ENCODE measurements at regions not wholly inside any gene's neighbourhood (a gene's known extent, or its start where the extent isn't known, plus 50 kb on each side); places are given as distances from the start of the nearest gene placed in this dataset.

DNA sequence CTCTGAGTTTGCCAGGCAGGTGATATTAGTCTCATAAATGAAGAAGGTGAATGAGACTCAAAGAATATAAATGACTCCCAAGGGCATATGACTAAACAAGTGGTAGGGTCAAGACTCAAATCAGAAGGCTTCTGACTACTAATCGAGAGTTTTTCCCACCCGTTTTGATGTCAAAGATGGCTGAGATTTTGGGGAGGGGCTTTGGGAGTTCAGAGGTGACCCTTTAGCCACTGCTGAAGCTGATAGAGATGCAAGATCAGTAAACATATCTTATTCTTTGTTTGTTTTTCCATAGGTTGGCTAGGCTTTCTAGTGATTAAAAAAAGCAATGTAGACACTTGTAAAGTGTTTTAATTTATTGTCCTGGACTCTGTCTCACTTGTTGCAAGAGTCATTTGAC lies 239.6 kb upstream of the PLEKHG7 start:
- no peak for DNase-seq (ENCODE audit: low spot score)

- no peak for DNase-seq (ENCODE audit: low spot score)
These were observed 240.3 kb upstream of the PLEKHG7 start for GRCh38 chr12:92462527-92462926.

DNA sequence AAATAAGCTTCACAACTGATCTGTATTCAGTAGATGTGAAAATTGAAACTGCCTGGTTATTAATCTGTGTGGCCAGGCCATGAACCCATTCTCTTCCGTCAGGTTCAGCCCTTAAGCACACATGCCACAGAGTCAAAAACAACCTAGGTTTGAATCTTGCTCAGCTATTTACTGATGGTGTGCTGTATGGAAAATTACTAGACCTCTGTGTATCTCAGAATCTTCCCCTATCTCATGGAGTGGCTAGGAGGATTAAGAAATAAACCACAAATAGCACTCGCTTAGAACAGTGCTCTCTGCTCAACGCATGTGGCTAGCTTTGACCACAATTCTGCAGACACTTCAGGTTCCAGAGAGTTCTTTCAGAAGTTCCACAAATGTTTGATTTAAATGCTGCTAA lies 240.7 kb upstream of the PLEKHG7 start:
- no peak for DNase-seq (ENCODE audit: low spot score)

DNA sequence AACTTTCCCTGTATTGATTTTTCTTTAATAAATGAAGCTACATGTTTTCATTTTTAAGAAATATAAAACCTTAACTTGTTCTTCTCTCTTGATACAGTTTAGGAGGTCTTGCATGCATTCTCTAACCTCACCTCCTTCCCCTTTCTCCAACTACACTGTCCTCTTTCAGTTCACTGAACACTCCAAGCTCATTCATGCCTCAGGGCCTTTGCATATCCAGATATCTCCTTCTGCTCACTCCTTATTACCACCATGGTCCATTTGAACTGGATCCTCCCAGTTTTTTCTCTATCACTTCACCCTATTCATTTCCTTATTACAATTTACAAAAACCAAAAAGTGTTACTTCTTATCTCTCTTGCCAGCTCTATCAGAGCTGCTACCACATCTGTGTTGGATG lies 242.9 kb upstream of the PLEKHG7 start:
- DNase-seq (ENCODE audit: low spot score): no peak

DNA sequence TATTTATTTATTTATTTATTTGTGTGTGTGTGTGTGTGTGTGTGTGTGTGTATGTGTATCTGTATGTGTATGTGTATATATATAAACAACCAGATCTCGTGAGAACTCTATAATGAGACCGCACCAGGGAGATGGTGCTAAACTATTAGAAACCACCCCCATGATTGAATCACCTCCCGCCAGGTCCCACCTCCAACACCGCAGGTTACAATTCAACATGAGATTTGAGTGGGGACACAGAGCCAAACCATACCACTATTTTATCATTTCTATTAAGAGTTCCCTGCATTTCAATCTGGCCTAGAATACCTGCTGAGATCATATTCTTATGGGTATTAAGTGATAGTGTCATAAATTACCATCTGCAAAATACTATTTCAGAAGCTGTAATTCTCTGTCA lies 243.8 kb upstream of the PLEKHG7 start:
- no peak for DNase-seq (ENCODE audit: low spot score)

- no peak for DNase-seq (ENCODE audit: low spot score)
These were observed 245.2 kb upstream of the PLEKHG7 start for GRCh38 chr12:92457458-92458180.

DNA sequence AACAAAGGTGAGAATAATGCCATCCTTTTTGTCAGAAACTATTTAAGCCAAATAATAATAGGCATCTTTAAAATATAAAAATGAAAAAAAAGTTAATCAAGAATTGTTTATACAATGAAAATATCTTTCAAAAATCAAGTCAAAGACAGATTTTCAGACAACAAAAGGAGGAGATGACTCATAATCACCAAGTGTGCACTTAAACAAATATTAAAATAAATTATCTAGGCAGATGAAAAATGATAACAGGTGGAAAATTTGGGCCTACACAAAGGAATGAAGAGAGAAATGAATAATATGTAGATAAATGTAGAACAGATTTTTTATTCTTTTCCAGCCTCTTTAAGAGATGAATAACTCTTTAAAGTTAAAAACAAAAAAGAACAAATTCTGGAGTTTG lies 250.0 kb upstream of the PLEKHG7 start:
- no peak for DNase-seq (ENCODE audit: low spot score)

DNA sequence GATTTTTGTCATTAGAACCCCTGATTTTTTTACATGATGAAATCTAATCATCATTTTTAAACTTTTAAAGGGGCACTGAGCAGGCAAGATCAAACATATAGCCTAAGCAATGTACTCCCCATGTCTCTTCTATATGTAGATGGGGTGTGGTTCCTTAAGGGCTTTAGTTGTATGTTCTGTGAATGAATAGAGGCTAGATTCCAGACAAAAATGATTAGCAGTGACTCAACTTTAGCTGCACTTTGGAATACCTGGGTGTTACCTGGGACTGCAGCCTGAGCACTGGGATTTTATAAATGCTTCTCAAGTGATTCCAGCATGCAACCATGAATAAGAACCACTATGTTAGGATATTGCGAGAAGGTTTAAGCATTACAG lies 256.7 kb upstream of the PLEKHG7 start:
- no peak for DNase-seq (ENCODE audit: low spot score)

GRCh38 chr12:92445253-92446082 lies 257.3 kb upstream of the PLEKHG7 start:
- DNase-seq (ENCODE audit: low spot score): no peak

DNA sequence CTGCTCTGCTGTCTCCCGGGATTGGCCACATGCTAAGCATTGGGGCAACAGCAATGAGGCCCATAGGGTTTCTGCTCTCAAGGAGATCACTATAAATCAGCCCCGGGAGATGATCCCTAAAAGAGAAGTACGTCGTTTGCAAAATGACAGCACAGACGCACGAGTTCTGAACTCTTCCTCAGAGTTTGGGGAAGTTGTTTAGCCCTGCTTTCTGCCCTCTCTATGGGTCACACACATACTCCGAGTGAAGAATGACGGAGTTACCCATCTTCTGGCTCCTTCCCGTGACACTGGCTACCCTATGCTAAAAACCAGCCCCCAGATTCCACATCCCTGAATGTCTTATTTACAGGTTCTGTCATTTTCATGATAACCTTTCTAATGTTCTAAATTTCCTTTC lies 258.0 kb upstream of the PLEKHG7 start:
- DNase-seq (ENCODE audit: low spot score): no peak

GRCh38 chr12:92442782-92443181 lies 260.0 kb upstream of the PLEKHG7 start:
- no peak for DNase-seq (ENCODE audit: low spot score)

GRCh38 chr12:92440072-92440471 lies 262.7 kb upstream of the PLEKHG7 start:
- DNase-seq (ENCODE audit: low spot score): no peak

- peak; percentile 68 for DNase-seq (ENCODE audit: low spot score)
These were observed 263.4 kb upstream of the PLEKHG7 start for GRCh38 chr12:92439420-92439805.

DNA sequence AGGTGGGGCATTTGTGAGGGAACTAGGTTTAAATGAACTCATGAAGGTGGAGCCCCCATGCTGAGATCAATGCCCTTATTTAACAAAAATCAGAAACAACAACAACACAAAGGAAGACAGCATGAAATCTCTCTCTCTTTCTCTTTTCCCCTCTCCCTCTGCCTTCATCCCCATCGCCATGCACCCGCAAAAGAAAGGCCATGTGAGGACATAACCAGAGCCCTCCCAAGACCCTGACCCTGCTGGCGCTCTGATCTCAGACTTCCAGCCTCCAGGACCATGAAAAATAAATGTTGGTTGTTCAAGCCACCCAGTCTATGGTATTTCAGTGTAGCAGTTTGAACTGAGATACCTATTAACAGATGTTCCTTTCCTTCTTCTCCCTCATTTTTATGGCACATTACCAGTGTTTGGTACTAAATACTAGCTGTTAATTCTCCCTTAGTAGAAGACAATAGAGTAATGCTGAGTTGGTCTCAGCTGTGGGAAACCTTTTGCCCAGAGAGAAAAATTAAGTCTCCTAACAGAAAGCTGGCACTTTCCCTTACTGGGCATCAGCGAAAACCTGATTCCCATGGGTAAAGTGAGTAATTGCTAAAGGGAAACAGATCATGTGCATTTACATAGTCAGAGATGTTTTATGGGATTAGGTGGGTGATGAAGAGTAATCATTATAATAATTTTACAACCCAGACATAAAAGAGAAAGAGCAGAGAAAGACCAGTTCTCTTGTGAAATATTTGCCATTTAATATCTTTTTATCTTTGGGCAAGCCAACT lies 264.0 kb upstream of the PLEKHG7 start:
- DNase-seq (ENCODE audit: low spot score): peak; percentile 11

DNA sequence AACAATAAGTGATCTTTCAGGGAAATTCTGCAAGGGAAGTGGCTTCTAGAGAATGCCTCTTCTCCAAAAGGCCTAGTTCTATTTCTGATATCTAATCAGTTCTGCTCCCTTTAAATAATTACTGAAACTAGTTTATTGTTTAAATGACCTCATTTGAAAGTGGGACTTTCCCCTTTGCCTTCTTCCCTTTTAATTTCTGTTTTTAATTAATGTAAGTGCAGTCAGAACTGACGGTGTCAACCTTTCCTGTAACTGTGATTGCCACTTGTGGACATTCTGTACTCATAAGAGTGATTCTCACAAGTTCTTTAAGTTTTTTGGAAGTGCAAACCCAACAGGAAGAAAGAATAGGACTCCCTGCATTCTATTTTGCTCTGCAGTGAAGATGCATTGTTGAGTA lies 265.3 kb upstream of the PLEKHG7 start:
- no peak for DNase-seq (ENCODE audit: low spot score)

GRCh38 chr12:92436856-92437255 lies 265.9 kb upstream of the PLEKHG7 start:
- no peak for DNase-seq (ENCODE audit: low spot score)

DNA sequence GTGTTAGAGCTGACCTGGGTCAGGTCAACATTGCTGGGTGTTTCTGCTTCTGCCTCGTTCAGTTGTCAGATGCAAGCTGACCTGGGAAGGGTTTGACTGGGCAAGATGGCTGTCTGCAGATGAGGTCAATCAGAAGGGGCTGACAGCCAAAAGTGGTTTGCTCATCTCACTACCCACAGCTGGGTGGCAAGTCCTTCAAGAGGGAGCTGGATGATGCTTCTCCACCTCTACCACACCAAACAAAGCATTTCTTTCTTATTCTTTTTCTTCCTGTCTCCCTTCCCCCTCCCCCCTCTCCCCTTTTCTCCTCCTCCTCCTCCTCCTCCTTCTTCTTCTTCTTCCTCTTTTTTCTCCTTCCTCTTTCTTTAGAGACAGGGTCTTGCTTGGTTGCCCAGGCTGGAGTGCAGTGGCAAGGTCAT lies 268.2 kb upstream of the PLEKHG7 start:
- DNase-seq (ENCODE audit: low spot score): no peak

DNA sequence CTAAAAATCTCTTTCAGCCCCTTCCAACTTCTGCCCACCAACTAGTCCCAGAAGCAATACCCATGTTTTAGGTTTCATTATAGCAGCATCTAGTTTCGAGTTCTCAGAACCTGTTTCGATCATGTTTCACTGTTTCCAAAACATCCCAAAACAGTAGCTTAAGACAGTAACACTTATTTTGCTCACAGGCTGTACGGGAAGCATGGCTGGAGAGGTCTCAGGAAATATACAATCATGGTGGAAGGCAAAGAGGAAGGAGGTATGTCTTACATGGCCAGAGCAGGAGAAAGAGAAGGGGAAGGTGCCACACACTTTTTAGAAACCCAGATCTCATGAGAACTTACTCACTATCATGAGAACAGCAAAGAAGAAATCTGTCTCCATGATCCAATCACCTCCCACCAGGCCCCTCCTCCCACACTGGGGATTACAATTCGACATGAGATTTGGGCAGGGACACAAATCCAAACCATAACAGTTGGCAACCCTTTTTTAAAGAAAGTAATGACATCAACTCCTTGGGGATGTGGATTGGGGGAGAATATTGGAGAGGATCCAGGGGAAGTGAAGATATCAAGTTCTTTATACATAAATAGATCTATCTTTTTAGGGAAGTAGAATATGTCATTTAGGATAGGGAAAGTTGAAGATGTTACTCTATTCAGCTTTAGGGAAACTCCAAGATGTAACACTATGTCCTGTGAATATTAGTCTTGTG lies 269.9 kb upstream of the PLEKHG7 start:
- no peak for DNase-seq (ENCODE audit: low spot score)

- DNase-seq (ENCODE audit: low spot score): no peak
These were observed 271.6 kb upstream of the PLEKHG7 start for GRCh38 chr12:92431146-92431545.

- no peak for DNase-seq (ENCODE audit: low spot score)
These were observed 276.5 kb upstream of the PLEKHG7 start for GRCh38 chr12:92426332-92426731.

DNA sequence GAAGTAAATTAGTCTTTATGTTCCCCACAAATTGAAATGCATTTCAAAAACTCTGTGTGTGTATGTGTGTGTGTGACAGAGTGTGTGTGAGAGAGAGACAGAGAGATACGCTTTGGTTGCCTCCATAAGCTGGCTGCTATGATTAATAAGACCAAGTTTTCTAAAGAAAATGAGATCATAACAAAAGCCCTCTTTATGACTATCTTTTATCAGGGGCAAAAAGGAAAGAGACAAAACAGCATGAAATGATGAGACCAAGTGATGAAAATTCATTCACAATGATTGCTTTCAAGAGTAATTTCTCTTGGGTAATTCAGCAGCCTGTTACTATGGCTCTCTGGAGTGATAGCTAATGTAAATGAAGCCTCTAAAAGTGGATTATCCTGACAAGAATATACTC lies 277.6 kb upstream of the PLEKHG7 start:
- DNase-seq (ENCODE audit: low spot score): no peak

- DNase-seq (ENCODE audit: low spot score): peak; percentile 12
These were observed 278.5 kb upstream of the PLEKHG7 start for GRCh38 chr12:92424338-92424737.

Measured in GM03348 (cell line).